ENCODE measurements at regions not wholly inside any gene's neighbourhood (a gene's known extent, or its start where the extent isn't known, plus 50 kb on each side); places are given as distances from the start of the nearest gene placed in this dataset.

DNA sequence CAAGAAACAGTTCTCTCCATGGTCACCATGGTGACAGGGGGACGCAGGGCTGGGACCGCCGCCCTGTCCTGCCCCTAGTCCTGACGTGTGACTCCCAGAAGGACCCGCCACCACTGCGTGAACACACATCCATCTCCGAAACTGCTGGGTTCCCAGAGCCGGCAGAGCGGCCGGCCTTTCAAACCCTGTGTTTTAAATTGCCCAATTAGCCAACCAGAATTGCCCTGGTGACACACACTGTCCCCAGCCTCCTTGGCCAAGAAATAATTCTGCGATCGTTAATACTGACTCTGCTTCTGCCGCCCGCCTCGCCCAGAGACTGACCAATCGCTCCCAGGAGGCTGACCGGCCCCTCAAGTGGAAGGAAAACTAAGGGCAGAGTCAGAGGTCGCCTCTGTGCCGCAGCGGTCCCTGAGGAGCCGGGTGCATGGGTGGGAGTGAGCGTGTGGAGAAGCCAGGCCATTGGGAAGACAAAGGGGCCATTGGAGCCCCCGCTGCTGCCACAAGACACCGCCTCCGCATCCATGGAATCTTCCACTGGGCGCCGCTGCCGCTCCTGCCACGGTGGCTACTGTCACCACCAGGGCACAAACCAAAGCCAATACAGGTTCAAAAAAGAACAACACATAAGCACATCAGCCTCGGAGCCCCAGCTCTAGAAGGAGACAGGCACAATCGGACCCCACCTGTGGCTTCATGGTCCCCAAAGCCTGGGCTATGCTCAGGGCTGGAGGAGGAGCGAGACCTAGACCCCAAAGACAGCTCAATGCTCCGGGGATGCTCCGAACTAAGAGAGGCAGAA, 273.2 kb downstream of the NPHP4 start:
- no peak overlapping the region for H3K4me3 Mint-ChIP-seq
- no peak overlapping the region for H3K27ac Mint-ChIP-seq
- peaks cover 5% of the 10 kb centered on the region for H3K4me1 Mint-ChIP-seq
- H3K36me3 Mint-ChIP-seq (ENCODE audit: low read depth): no peaks in the 10 kb centered on the region
- H3K27me3 Mint-ChIP-seq (ENCODE audit: low read depth): peaks cover 48% of the 10 kb centered on the region
- TF ChIP-seq CTCF (IDR thresholded peaks at IDR 0.05; ENCODE audit: unreplicated experiment in 3 of 3): peak in 1 of 3 experiments; percentile 13
- H3K9me3 Mint-ChIP-seq: peaks cover 8% of the 10 kb centered on the region

- Mint-ChIP-seq H3K36me3 (ENCODE audit: low read depth) (no peaks in the 10 kb centered on the region), H3K27me3 (ENCODE audit: low read depth) (peaks cover 47% of the 10 kb centered on the region), H3K9me3 (peaks cover 13% of the 10 kb centered on the region), H3K27ac (no peak overlapping the region), H3K4me1 (peaks cover 5% of the 10 kb centered on the region), H3K4me3 (no peak overlapping the region)
- no peak for TF ChIP-seq CTCF (IDR thresholded peaks at IDR 0.05; ENCODE audit: unreplicated experiment in 3 of 3)
Observed at GRCh38 chr1:5717031-5717682, 275.1 kb downstream of the NPHP4 start.

DNA sequence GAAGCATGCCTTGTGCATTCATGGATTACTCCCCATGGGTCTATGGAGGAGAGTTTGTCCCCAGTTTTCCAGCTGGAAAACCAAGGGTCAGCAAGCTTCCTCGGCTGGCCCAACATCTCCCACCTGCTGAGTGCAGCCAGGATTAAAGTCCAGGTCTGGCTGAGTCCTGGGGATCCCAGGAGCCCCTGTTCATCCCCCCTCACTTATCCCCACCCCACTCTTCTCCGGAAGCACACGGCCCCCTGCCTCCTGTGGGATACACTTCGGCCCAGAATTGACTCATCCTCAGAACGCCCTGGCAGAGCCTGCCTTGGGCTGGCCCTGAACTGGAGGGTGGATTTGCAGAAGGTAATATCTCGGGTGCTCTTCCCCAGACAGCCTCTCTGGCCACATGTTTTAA, 276.1 kb downstream of the NPHP4 start:
- peaks cover 47% of the 10 kb centered on the region for H3K27me3 Mint-ChIP-seq (ENCODE audit: low read depth)
- no peak for TF ChIP-seq CTCF (IDR thresholded peaks at IDR 0.05; ENCODE audit: unreplicated experiment in 3 of 3)
- H3K27ac Mint-ChIP-seq: no peak overlapping the region
- no peak overlapping the region for H3K4me3 Mint-ChIP-seq
- H3K4me1 Mint-ChIP-seq: peaks cover 5% of the 10 kb centered on the region
- H3K36me3 Mint-ChIP-seq (ENCODE audit: low read depth): no peaks in the 10 kb centered on the region
- peaks cover 13% of the 10 kb centered on the region for H3K9me3 Mint-ChIP-seq

GRCh38 chr1:5713101-5714010, 278.9 kb downstream of the NPHP4 start:
- no peak overlapping the region for H3K27ac Mint-ChIP-seq
- H3K4me3 Mint-ChIP-seq: no peak overlapping the region
- H3K27me3 Mint-ChIP-seq (ENCODE audit: low read depth): peaks cover 32% of the 10 kb centered on the region
- H3K36me3 Mint-ChIP-seq (ENCODE audit: low read depth): no peaks in the 10 kb centered on the region
- TF ChIP-seq CTCF (IDR thresholded peaks at IDR 0.05; ENCODE audit: unreplicated experiment in 3 of 3): no peak
- H3K4me1 Mint-ChIP-seq: peaks cover 5% of the 10 kb centered on the region
- peaks cover 13% of the 10 kb centered on the region for H3K9me3 Mint-ChIP-seq

DNA sequence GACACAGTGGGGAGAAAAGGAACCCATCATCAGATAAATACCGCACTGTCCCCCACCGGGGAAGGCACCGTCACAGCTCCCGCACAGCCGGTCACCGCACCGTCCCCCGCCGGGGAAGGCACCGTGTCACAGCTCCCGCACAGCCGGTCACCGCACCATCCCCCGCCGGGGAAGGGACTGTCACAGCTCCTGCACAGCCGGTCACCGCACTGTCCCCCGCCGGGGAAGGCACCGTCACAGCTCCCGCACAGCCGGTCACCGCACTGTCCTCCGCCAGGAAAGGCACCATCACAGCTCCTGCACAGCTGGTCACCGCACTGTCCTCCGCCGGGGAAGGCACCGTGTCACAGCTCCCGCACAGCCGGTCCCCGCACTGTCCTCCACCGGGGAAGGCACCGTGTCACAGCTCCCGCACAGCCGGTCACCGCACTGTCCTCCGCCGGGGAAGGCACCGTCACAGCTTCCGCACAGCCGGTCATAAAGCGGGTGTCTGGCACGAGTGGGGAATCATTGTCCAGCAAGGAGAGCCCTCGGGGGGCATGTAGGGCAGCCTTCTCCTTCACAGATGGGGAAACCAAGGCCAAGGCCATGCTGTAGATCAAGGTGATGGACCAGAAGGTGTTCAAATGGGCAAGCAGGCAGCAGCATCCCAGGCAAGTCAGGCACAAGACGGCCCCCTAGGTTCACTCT, 280.1 kb downstream of the NPHP4 start:
- Mint-ChIP-seq H3K27me3 (ENCODE audit: low read depth) (peaks cover 33% of the 10 kb centered on the region), H3K4me1 (no peaks in the 10 kb centered on the region)

More for the DNA sequence above, 280.1 kb downstream of the NPHP4 start:
- no peak overlapping the region for H3K27ac Mint-ChIP-seq
- H3K36me3 Mint-ChIP-seq (ENCODE audit: low read depth): no peaks in the 10 kb centered on the region
- no peak overlapping the region for H3K4me3 Mint-ChIP-seq
- H3K9me3 Mint-ChIP-seq: peaks cover 13% of the 10 kb centered on the region
- no peak for TF ChIP-seq CTCF (IDR thresholded peaks at IDR 0.05; ENCODE audit: unreplicated experiment in 3 of 3)
